Stomach (tissue), 8 donors: ENCODE measurements at regions not wholly inside any gene's neighbourhood (a gene's known extent, or its start where the extent isn't known, plus 50 kb on each side); places are given as distances from the start of the nearest gene placed in this dataset.
A peak's percentile ranks its signal among the peaks of the same experiment; 100 is the strongest.

Source experiments
- DNase-seq, 2 donors: peaks; one replicate each; pipeline versions ENCODE4 v3.0.0 to v3.0.0-alpha.2; 2013 to 2019
- H3K27ac ChIP-seq, 5 donors: fragments of 200-600 bp in 4 of 5; sonication (generic) in 4 of 5; one replicate each; pipeline ENCODE4 v1.5.1; 2013 to 2019; ENCODE audit warnings: mild to moderate bottlenecking in 1 of 5, moderate library complexity in 1 of 5
- H3K27me3 ChIP-seq, 3 donors: fragments of 200-600 bp; sonication (generic); one replicate each; pipeline ENCODE4 v1.5.1; 2017 to 2019; ENCODE audit warnings: mixed run types in 1 of 3
- H3K36me3 ChIP-seq, 4 donors: fragments of 200-600 bp; sonication (generic); 1 replicate in 3 of 4; 2 replicates in 1 of 4; pipeline ENCODE4 v1.5.1; 2016 to 2019
- H3K4me1 ChIP-seq, 4 donors: fragments of 200-600 bp; sonication (generic); one replicate each; pipeline ENCODE4 v1.5.1; 2016 to 2019
- H3K4me3 ChIP-seq, 4 donors: fragments of 200-600 bp; sonication (generic) in 3 of 4; one replicate each; pipeline ENCODE4 v1.5.1; 2016 to 2019; ENCODE audit warnings: mild to moderate bottlenecking in 1 of 4
- H3K9me3 ChIP-seq, 4 donors: fragments of 200-600 bp; sonication (generic); one replicate each; pipeline ENCODE4 v1.5.1; 2016 to 2019
- CTCF ChIP-seq, 7 experiments: fragments of 450-650 bp in 4 of 7; fragments of 200-600 bp in 3 of 7; sonication (generic) in 3 of 7; IDR thresholded peaks; one replicate each; pipeline ENCODE4 v1.5.1; 2016 to 2019; ENCODE audit warnings: antibody characterized with exemption in 7 of 7, control low read depth in 2 of 7, mild to moderate bottlenecking in 1 of 7
- EP300 ChIP-seq: sonication (generic); formaldehyde crosslinking; IDR thresholded peaks from one replicate; pipeline ENCODE4 v1.6.1; 2017; ENCODE audit warnings: antibody characterized with exemption
- POLR2A ChIP-seq, 4 donors: fragments of 450-650 bp; IDR thresholded peaks; one replicate each; pipeline ENCODE4 v1.6.1; 2016; ENCODE audit warnings: antibody characterized with exemption in 4 of 4, control low read depth in 2 of 4, mild to moderate bottlenecking in 1 of 4, moderate library complexity in 1 of 4
- POLR2AphosphoS5 ChIP-seq, 3 donors: sonication (generic); formaldehyde crosslinking; IDR thresholded peaks; one replicate each; pipeline ENCODE4 v1.6.1; 2016; ENCODE audit warnings: antibody characterized with exemption in 3 of 3
- WGBS, 5 donors: extraction: QIAGEN DNeasy Blood & Tissue Kit in 3 of 5; methylation state at CpG; one replicate each; pipeline versions ENCODE4 v1.1.5 to v1.1.7; 2013 to 2018; 5-methylcytosine and 5-hydroxymethylcytosine counted together
- intact Hi-C: fragments of 100-400 bp; cut with DNase I; formaldehyde crosslinking; loops from one replicate; pipeline ENCODE4 v1.15.1; 2023; ENCODE audit warnings: low total_unique reads
- donor health status: healthy with polysubstance abuse.
- donor health status: Bipolar disorder and iron deficiency.
- donor health status: healthy.

- Histone ChIP-seq H3K4me3 (no peak overlapping the region), H3K27ac (no peak overlapping the region), H3K36me3 (no peaks in the 10 kb centered on the region), H3K4me1 (no peaks in the 10 kb centered on the region), H3K27me3 (no peaks in the 10 kb centered on the region), H3K9me3 (no peaks in the 10 kb centered on the region)
- 75 to 90% (median 80%) methylated on average over 1 of the region's 1 CpG for WGBS, 5 donors
- DNase-seq: no peak
- TF ChIP-seq EP300: no peak
- no peak for TF ChIP-seq CTCF (IDR thresholded peaks at IDR 0.05)
- no peak for TF ChIP-seq POLR2AphosphoS5 (IDR thresholded peaks at IDR 0.05)
- no peak for TF ChIP-seq POLR2A (IDR thresholded peaks at IDR 0.05)
- intact Hi-C loops: no loop called here
Measured at GRCh38 chr15:95450413-95450812, 880.1 kb upstream of the NR2F2 start.

DNA sequence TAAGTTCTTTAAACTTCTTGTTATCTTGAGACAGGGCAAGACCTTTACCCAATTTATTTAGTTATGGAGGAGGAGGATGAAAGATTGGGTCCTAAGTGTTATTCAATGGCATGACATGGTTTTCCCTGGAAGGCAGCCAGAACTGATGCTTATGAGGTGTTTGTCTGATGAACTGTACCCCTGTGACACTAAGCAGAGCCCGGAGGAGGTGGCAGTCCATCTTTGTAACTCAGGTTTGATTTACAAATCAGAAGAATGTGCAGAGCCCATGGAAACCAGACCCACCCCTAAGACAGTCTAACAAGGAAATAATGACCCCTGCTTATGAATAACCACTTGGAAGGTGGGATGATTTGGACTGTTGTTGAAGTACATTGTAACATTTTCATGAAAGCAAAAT is 878.6 kb upstream of the NR2F2 start:
- intact Hi-C loops: no loop called here
- Histone ChIP-seq H3K27ac (no peak overlapping the region), H3K4me3 (no peak overlapping the region), H3K4me1 (no peaks in the 10 kb centered on the region), H3K36me3 (no peaks in the 10 kb centered on the region), H3K27me3 (no peaks in the 10 kb centered on the region), H3K9me3 (no peaks in the 10 kb centered on the region)
- 37 to 80% (median 61%) methylated on average over 1 of the region's 1 CpG for WGBS, 5 donors
- no peak for DNase-seq
- TF ChIP-seq EP300 (no peak), POLR2AphosphoS5 (IDR thresholded peaks at IDR 0.05) (no peak), POLR2A (IDR thresholded peaks at IDR 0.05) (no peak), CTCF (IDR thresholded peaks at IDR 0.05) (no peak)

DNA sequence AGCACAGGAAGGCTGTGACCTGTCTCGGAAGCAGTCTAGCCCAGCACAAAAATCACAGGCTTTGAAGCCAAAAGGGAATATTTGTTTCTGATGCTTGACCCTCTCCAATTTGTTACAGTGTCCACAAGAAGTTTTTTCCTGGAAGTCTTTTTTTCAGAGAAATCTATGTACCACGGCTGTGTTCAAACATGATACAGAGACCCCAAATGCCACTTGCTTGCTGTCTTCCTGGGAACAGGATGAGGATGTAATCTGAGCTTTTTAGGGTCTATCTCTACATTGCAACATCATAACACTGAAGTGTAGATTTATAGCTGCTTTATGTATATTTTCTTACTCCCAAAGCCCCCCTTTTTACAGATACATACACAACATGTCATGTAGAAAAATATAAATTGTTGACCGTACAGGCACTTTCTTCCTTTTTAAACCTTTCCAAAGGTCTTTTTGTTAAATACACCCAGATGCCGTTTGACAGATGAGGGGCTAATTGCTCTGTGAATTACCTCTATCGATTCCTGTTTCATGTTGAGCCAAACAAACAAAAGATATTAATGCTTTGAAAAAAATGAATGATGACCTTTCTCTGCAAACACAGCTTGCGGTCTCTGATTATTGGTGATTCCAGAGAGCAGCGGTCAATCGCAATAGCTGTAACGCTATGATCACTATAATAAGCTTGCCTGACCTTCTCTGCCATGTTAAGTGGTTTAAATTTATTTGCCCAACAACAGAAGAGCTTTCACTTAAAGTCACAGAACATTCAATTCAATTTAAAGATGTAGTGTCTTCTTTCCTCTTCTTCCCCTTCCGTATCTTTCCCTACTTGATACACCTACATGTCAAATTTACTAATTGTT is 875.9 kb upstream of the NR2F2 start:
- no peak for DNase-seq
- WGBS, 5 donors: 48 to 67% (median 58%) methylated on average over 10 of the region's 10 CpGs
- H3K4me1 ChIP-seq: no peaks in the 10 kb centered on the region
- intact Hi-C loops: no loop called here
- TF ChIP-seq EP300: no peak
- no peak for TF ChIP-seq POLR2AphosphoS5 (IDR thresholded peaks at IDR 0.05)
- no peak for TF ChIP-seq POLR2A (IDR thresholded peaks at IDR 0.05)
- TF ChIP-seq CTCF (IDR thresholded peaks at IDR 0.05): no peak
- H3K9me3 ChIP-seq: no peaks in the 10 kb centered on the region
- H3K36me3 ChIP-seq: no peaks in the 10 kb centered on the region
- no peaks in the 10 kb centered on the region for H3K27me3 ChIP-seq
- no peak overlapping the region for H3K27ac ChIP-seq
- no peak overlapping the region for H3K4me3 ChIP-seq

DNA sequence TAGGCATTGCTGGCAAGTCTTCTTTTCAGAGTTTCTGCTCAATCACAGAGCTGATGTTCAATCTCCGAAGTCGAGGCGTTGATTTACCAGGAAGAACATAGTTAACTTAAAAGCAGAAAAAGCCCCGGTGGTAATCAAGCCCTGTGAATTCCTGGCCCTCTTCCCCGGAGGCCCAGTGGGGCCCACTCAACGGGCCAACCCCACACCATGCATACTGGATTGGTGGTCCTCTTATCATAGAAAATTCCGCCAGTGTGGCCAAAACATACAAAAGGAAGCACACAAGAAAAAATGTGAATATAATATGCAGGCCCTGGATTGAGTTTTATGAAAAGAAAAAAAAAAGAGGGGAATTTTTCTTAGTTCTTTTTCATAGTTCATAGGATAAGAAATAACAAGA is 873.0 kb upstream of the NR2F2 start:
- H3K36me3 ChIP-seq: no peaks in the 10 kb centered on the region
- DNase-seq: peak in 1 of 2 donors; percentile 45
- H3K27ac ChIP-seq: no peak overlapping the region
- TF ChIP-seq CTCF (IDR thresholded peaks at IDR 0.05): no peak
- TF ChIP-seq POLR2AphosphoS5 (IDR thresholded peaks at IDR 0.05): no peak
- TF ChIP-seq POLR2A (IDR thresholded peaks at IDR 0.05): no peak
- TF ChIP-seq EP300: no peak
- H3K4me3 ChIP-seq: no peak overlapping the region
- 70 to 75% (median 72%) methylated on average over 7 of the region's 7 CpGs for WGBS, 5 donors
- no peaks in the 10 kb centered on the region for H3K9me3 ChIP-seq
- no peaks in the 10 kb centered on the region for H3K4me1 ChIP-seq
- no peaks in the 10 kb centered on the region for H3K27me3 ChIP-seq
- intact Hi-C loops: no loop called here
